ENCODE measurements at regions not wholly inside any gene's neighbourhood (a gene's known extent, or its start where the extent isn't known, plus 50 kb on each side); places are given as distances from the start of the nearest gene placed in this dataset.

GRCh38 chr15:70437882-70438451 lies 325.4 kb downstream of the UACA start:
- intact Hi-C loops (cut with DNase I): loop anchor here in 2 of 10 donors (10.0 kb wide), 2 partner anchors 153 to 273 kb away; no protein-coding TSS in a partner anchor
- Histone ChIP-seq H3K27me3 (peaks cover 0 to 12% (median 0%) of the 10 kb centered on the region in 9 donors), H3K27ac (peak overlapping the region in 4 of 12 donors; percentile 5 to 67 (median 45)), H3K9me3 (no peaks in the 10 kb centered on the region), H3K4me1 (peaks cover 0 to 46% (median 26%) of the 10 kb centered on the region in 12 donors), H3K36me3 (no peaks in the 10 kb centered on the region), H3K4me3 (no peak overlapping the region)
- TF ChIP-seq CTCF (IDR thresholded peaks at IDR 0.05) (no peak), POLR2A (IDR thresholded peaks at IDR 0.05) (no peak)
- 70 to 86% (median 73%) methylated on average over 4 to 5 of the region's 5 CpGs for WGBS, 4 donors
- ATAC-seq: peak in 1 of 4 donors; percentile 8
- DNase-seq: peak in 1 of 5 donors; percentile 16

GRCh38 chr15:70437089-70437488 lies 326.3 kb downstream of the UACA start:
- no peak overlapping the region for H3K27ac ChIP-seq
- no peak for TF ChIP-seq POLR2A (IDR thresholded peaks at IDR 0.05)
- no peak for TF ChIP-seq CTCF (IDR thresholded peaks at IDR 0.05)
- no peak overlapping the region for H3K4me3 ChIP-seq
- intact Hi-C loops (cut with DNase I): loop anchor here in 2 of 10 donors (10.0 kb wide), 2 partner anchors 152 to 272 kb away; no protein-coding TSS in a partner anchor
- ATAC-seq (no peak), DNase-seq (no peak)
- no peaks in the 10 kb centered on the region for H3K36me3 ChIP-seq
- H3K27me3 ChIP-seq: peaks cover 0 to 5% (median 0%) of the 10 kb centered on the region in 9 donors
- WGBS, 4 donors: 95 to 97% (median 96%) methylated on average over 6 of the region's 6 CpGs
- no peaks in the 10 kb centered on the region for H3K9me3 ChIP-seq
- H3K4me1 ChIP-seq: peaks cover 0 to 46% (median 26%) of the 10 kb centered on the region in 12 donors

GRCh38 chr15:70436428-70436827 lies 326.9 kb downstream of the UACA start:
- no peak overlapping the region for H3K27ac ChIP-seq
- no peaks in the 10 kb centered on the region for H3K9me3 ChIP-seq
- 88 to 97% (median 92%) methylated on average over 3 of the region's 3 CpGs for WGBS, 4 donors
- no peak for ATAC-seq
- DNase-seq: no peak
- TF ChIP-seq POLR2A (IDR thresholded peaks at IDR 0.05) (no peak), CTCF (IDR thresholded peaks at IDR 0.05) (no peak)
- intact Hi-C loops (cut with DNase I): loop anchor here in 2 of 10 donors (10.0 kb wide), 2 partner anchors 152 to 272 kb away; no protein-coding TSS in a partner anchor
- H3K4me1 ChIP-seq: peaks cover 0 to 46% (median 26%) of the 10 kb centered on the region in 12 donors
- H3K27me3 ChIP-seq: no peaks in the 10 kb centered on the region
- H3K36me3 ChIP-seq: no peaks in the 10 kb centered on the region
- H3K4me3 ChIP-seq: no peak overlapping the region

- DNase-seq (no peak), ATAC-seq (no peak)
- no peaks in the 10 kb centered on the region for H3K36me3 ChIP-seq
- H3K9me3 ChIP-seq: no peaks in the 10 kb centered on the region
- TF ChIP-seq CTCF (IDR thresholded peaks at IDR 0.05): no peak
- TF ChIP-seq POLR2A (IDR thresholded peaks at IDR 0.05): no peak
- H3K4me1 ChIP-seq: peaks cover 0 to 46% (median 26%) of the 10 kb centered on the region in 12 donors
- no peak overlapping the region for H3K27ac ChIP-seq
- no peak overlapping the region for H3K4me3 ChIP-seq
- WGBS, 4 donors: 92 to 94% (median 93%) methylated on average over 2 of the region's 2 CpGs
- H3K27me3 ChIP-seq: no peaks in the 10 kb centered on the region
- intact Hi-C loops (cut with DNase I): loop anchor here in 2 of 10 donors (10.0 kb wide), 2 partner anchors 151 to 271 kb away; no protein-coding TSS in a partner anchor
Measured at GRCh38 chr15:70435872-70436271, 327.5 kb downstream of the UACA start.

All from heart left ventricle (tissue), 16 donors.